Uterus (tissue), 3 donors: ENCODE measurements at regions not wholly inside any gene's neighbourhood (a gene's known extent, or its start where the extent isn't known, plus 50 kb on each side); places are given as distances from the start of the nearest gene placed in this dataset.

Source experiments
- DNase-seq, 2 donors: peaks; one replicate each; pipeline ENCODE4 v3.0.0-alpha.2; 2019 to 2020
- H3K27ac ChIP-seq, 2 donors: fragments of 200-600 bp; sonication (generic); 1 replicate in 1 of 2; 2 replicates in 1 of 2; pipeline ENCODE4 v1.5.1; 2016 to 2018
- H3K27me3 ChIP-seq, 2 donors: fragments of 200-600 bp; sonication (generic); one replicate each; pipeline ENCODE4 v1.5.1; 2018 to 2019; ENCODE audit warnings: control low read depth in 1 of 2
- H3K36me3 ChIP-seq, 2 donors: fragments of 200-600 bp; sonication (generic); one replicate each; pipeline ENCODE4 v1.5.1; 2019; ENCODE audit warnings: control low read depth in 1 of 2
- H3K4me1 ChIP-seq, 2 donors: fragments of 200-600 bp; sonication (generic); one replicate each; pipeline ENCODE4 v1.5.1; 2018 to 2019; ENCODE audit warnings: control low read depth in 1 of 2
- H3K4me3 ChIP-seq, 2 donors: fragments of 200-600 bp; sonication (generic); 1 replicate in 1 of 2; 2 replicates in 1 of 2; pipeline ENCODE4 v1.5.1; 2018 to 2019; ENCODE audit warnings: mild to moderate bottlenecking in 1 of 2
- H3K9me3 ChIP-seq, 2 donors: fragments of 200-600 bp; sonication (generic); one replicate each; pipeline ENCODE4 v1.5.1; 2019; ENCODE audit warnings: control low read depth in 1 of 2
- CTCF ChIP-seq, 4 experiments: fragments of 200-600 bp in 2 of 4; fragments of 450-650 bp in 2 of 4; sonication (generic) in 2 of 4; IDR thresholded peaks; one replicate each; pipeline ENCODE4 v1.5.1; 2016 to 2019; ENCODE audit warnings: antibody characterized with exemption in 4 of 4, mild to moderate bottlenecking in 2 of 4, moderate library complexity in 1 of 4
- POLR2A ChIP-seq, 2 donors: fragments of 450-650 bp; IDR thresholded peaks; one replicate each; pipeline ENCODE4 v1.6.1; 2016; ENCODE audit warnings: antibody characterized with exemption in 2 of 2, mild to moderate bottlenecking in 1 of 2, moderate library complexity in 1 of 2
- intact Hi-C: fragments of 100-400 bp; cut with DNase I; formaldehyde crosslinking; loops from one replicate; pipeline ENCODE4 v1.15.1; 2023; ENCODE audit warnings: low total_unique reads
- donor health status: DM: yes; HTN: yes; CAD: no.

- no peak for DNase-seq
- Histone ChIP-seq H3K4me1 (no peaks in the 10 kb centered on the region), H3K4me3 (no peak overlapping the region), H3K27me3 (no peaks in the 10 kb centered on the region), H3K27ac (no peak overlapping the region), H3K36me3 (no peaks in the 10 kb centered on the region), H3K9me3 (peaks cover 0 to 4% of the 10 kb centered on the region in 2 donors)
- TF ChIP-seq CTCF (IDR thresholded peaks at IDR 0.05) (no peak), POLR2A (IDR thresholded peaks at IDR 0.05) (no peak)
- intact Hi-C loops, result no loop called here
Observed at GRCh38 chr2:129262934-129263333, 716.5 kb upstream of the RAB6C start.

GRCh38 chr2:129263939-129264338, 715.5 kb upstream of the RAB6C start:
- intact Hi-C loops, result no loop called here
- no peak for TF ChIP-seq CTCF (IDR thresholded peaks at IDR 0.05)
- TF ChIP-seq POLR2A (IDR thresholded peaks at IDR 0.05), result no peak

GRCh38 chr2:129267559-129267958, 711.9 kb upstream of the RAB6C start:
- no peak for DNase-seq
- H3K27ac ChIP-seq, result no peak overlapping the region
- no peak for TF ChIP-seq CTCF (IDR thresholded peaks at IDR 0.05)
- no peak for TF ChIP-seq POLR2A (IDR thresholded peaks at IDR 0.05)
- H3K27me3 ChIP-seq, result no peaks in the 10 kb centered on the region
- no peaks in the 10 kb centered on the region for H3K4me1 ChIP-seq
- intact Hi-C loops, result no loop called here
- no peak overlapping the region for H3K4me3 ChIP-seq
- no peaks in the 10 kb centered on the region for H3K36me3 ChIP-seq
- peaks cover 0 to 4% of the 10 kb centered on the region in 2 donors for H3K9me3 ChIP-seq

More at GRCh38 chr2:129263939-129264338, 715.5 kb upstream of the RAB6C start:
- no peaks in the 10 kb centered on the region for H3K36me3 ChIP-seq
- H3K9me3 ChIP-seq, result peaks cover 0 to 4% of the 10 kb centered on the region in 2 donors
- H3K27ac ChIP-seq, result no peak overlapping the region
- no peak for DNase-seq
- H3K4me1 ChIP-seq, result no peaks in the 10 kb centered on the region
- H3K27me3 ChIP-seq, result no peaks in the 10 kb centered on the region
- no peak overlapping the region for H3K4me3 ChIP-seq

- H3K27ac ChIP-seq, result no peak overlapping the region
- no peaks in the 10 kb centered on the region for H3K9me3 ChIP-seq
- TF ChIP-seq CTCF (IDR thresholded peaks at IDR 0.05) (no peak), POLR2A (IDR thresholded peaks at IDR 0.05) (no peak)
- H3K4me3 ChIP-seq, result no peak overlapping the region
- H3K4me1 ChIP-seq, result no peaks in the 10 kb centered on the region
- no peaks in the 10 kb centered on the region for H3K27me3 ChIP-seq
- DNase-seq, result no peak
- no peaks in the 10 kb centered on the region for H3K36me3 ChIP-seq
- intact Hi-C loops, result no loop called here
Observed at GRCh38 chr2:129273266-129274037, 706.0 kb upstream of the RAB6C start.

- H3K4me3 ChIP-seq, result no peak overlapping the region
- no peak for TF ChIP-seq POLR2A (IDR thresholded peaks at IDR 0.05)
- no peak for TF ChIP-seq CTCF (IDR thresholded peaks at IDR 0.05)
- intact Hi-C loops, result no loop called here
- H3K4me1 ChIP-seq, result no peaks in the 10 kb centered on the region
- H3K36me3 ChIP-seq, result no peaks in the 10 kb centered on the region
- no peak for DNase-seq
- no peak overlapping the region for H3K27ac ChIP-seq
- no peaks in the 10 kb centered on the region for H3K27me3 ChIP-seq
- H3K9me3 ChIP-seq, result no peaks in the 10 kb centered on the region
Observed at GRCh38 chr2:129274038-129274415, 705.4 kb upstream of the RAB6C start.
